Fibroblast of mammary gland (primary cell): ENCODE measurements at regions not wholly inside any gene's neighbourhood (a gene's known extent, or its start where the extent isn't known, plus 50 kb on each side); places are given as distances from the start of the nearest gene placed in this dataset.
"Not testable (repeated sequence)": the region's sequence is repeated elsewhere in the genome, so short reads cannot be mapped to it uniquely, and the experiment has no call there.

Experiments used
- DNase-seq: peaks from one replicate; pipeline ENCODE4 v3.0.0-alpha.2; 2010; ENCODE audit warnings: low read depth
- H3K4me3 ChIP-seq: 2 replicates; pipeline ENCODE4 v1.5.1; 2011; ENCODE audit warnings: low read depth, mild to moderate bottlenecking, low read length, moderate library complexity; ENCODE audit not compliant: control insufficient read depth

DNA sequence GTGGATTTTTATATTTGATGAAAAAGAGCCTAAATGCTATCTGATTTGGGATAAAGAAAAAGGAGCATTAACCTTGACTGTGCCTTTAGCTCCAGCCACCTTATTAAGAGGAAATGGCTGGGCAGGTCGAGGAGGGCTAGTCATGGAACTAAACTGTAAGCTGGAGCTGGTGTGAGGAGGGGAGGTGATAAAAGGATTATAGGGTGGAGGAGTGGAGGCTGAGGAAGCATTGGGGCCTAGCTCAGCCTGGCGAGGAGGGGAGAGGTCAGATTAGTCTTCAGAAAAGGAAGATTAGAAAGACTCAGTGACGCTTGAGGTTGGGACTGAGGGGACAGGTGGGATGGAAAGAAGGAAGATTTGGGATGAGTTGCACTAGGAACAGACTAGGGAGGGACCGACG is 222.7 kb downstream of the OTOP1 start:
- not testable (repeated sequence) for DNase-seq, H3K4me3 ChIP-seq

GRCh38 chr4:4004702-4005101 is 222.0 kb downstream of the OTOP1 start:
- DNase-seq, H3K4me3 ChIP-seq: not testable (repeated sequence)

GRCh38 chr4:4006356-4006755 is 220.4 kb downstream of the OTOP1 start:
- not testable (repeated sequence) for H3K4me3 ChIP-seq, DNase-seq

DNA sequence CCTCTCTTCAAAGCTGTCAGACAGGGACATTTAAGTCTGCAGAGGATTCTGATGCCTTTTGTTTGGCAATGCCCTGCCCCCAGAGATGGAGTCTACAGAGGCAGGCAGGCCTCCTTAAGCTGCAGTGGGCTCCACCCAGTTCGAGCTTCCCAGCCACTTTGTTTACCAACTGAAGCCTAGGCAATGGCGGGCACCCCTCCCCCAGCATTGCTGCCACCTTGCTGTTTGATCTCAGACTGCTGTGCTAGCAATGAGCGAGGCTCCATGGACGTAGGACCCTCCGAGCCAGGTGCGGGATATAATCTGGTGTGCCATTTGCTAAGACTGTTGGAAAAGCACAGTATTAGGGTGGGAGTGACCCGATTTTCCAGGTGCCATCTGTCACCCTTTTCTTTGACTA is 207.7 kb downstream of the OTOP1 start:
- not testable (repeated sequence) for DNase-seq, H3K4me3 ChIP-seq

DNA sequence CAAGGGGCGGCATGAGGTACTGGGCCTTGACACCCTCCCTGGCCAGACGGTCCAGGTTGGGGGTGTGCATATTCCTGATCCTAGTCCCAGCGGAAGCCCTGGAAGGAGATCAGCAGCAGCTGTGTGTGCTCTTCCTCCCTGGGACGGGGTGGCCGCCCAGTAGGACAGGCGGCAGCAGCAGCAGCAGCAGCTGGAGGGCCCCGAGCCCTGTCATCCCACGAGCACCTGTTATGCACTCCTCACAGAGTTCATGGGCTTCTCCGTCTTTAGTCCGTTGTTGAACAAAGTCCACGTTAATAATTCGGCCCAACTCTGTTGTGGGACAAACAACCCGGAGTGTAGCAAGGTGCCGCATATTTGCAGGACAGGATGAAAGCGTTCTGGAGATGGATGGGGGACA is 205.6 kb downstream of the OTOP1 start:
- not testable (repeated sequence) for H3K4me3 ChIP-seq, DNase-seq

DNA sequence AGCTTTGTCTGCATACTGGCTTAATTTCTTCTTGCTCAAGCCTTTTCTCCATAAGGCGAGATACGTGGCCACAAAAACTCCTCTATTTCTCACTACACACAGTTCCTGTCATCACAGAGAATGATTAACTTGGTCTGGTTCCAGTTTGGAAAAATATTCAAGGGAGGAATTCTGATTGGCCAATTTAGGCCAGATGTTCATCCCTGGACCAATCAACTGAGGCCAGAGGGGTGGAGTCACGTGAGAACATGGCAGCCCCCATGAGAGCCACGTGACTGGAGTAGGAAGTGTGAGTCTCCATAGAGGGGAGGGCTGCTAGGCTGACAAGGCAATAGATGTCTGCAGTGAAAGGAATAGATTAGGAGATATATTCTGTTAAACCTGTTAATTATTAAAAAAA is 200.0 kb downstream of the OTOP1 start:
- peak; percentile 10 for DNase-seq
- not testable (repeated sequence) for H3K4me3 ChIP-seq

GRCh38 chr4:4028752-4029151 is 198.0 kb downstream of the OTOP1 start:
- H3K4me3 ChIP-seq, DNase-seq: not testable (repeated sequence)

DNA sequence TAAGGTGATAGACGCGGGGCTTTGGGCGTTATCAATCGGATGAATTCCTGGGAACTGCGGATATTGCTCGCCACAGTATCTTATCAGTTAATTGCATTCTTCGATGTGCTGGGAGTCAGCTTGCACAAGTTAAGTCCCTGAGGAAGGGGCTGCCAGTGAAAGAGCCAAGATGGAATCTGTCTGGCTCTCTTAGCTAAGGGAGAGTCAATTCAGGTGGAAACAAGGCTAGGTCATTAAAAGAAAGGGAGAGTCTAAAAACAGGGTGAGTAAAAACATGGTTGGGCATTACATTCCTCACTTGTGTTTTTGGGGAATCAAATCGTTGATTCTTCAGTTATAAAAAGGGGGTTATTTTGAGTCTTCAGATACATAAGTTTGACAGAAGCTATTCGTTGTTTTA is 196.2 kb downstream of the OTOP1 start:
- H3K4me3 ChIP-seq, DNase-seq: not testable (repeated sequence)

DNA sequence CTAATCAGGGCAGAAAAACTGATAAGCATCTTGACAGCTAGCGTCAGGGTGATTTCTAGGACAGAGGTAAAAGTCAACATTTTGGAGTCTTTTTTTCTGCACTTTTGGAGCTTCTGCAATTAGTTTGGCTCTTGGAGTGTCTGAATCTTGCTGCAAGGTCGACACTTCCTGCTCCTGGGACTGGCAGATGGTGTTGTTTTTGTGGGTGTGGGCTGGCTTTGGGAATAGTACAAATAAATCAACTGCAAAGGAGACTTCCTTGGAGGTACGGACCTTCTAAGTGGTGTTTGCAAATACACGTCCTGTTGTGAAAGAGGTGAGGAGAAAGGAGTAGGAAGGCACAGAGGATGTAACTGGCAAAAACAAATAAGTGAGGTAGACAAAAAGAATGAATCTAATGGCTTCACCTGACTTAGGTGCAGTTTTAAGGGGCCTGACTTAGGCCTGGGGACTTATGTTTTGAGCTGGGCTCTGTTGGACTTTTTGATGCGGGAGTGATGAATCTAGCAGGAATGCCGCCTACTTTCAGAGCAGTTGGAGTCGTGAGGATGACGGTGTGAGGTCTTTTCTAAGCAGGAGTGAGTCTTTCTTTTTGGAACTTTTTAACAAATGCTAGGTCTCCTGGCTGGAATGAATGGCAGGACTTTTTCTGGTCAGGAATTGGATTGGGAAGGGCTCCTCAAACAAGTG is 195.1 kb downstream of the OTOP1 start:
- not testable (repeated sequence) for DNase-seq, H3K4me3 ChIP-seq

DNA sequence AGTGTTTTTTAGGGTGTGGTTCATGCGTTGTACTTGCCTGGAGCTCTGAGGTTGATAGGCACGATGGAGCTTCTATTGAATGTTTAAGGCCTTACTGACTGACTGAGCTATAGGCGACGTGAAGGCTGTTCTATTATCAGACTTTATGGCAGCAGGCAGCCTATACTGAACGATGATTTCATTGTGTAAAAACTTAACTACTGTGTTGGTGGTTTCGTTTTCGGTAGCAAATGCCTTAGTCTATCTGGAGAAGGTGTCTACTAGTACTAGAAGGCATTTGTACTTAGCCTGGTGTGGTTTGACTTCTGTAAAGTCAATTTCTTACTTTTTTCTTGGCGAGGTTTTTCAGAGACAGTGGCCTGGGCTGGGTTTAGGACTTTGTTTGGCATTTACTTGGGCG is 194.4 kb downstream of the OTOP1 start:
- not testable (repeated sequence) for DNase-seq, H3K4me3 ChIP-seq

DNA sequence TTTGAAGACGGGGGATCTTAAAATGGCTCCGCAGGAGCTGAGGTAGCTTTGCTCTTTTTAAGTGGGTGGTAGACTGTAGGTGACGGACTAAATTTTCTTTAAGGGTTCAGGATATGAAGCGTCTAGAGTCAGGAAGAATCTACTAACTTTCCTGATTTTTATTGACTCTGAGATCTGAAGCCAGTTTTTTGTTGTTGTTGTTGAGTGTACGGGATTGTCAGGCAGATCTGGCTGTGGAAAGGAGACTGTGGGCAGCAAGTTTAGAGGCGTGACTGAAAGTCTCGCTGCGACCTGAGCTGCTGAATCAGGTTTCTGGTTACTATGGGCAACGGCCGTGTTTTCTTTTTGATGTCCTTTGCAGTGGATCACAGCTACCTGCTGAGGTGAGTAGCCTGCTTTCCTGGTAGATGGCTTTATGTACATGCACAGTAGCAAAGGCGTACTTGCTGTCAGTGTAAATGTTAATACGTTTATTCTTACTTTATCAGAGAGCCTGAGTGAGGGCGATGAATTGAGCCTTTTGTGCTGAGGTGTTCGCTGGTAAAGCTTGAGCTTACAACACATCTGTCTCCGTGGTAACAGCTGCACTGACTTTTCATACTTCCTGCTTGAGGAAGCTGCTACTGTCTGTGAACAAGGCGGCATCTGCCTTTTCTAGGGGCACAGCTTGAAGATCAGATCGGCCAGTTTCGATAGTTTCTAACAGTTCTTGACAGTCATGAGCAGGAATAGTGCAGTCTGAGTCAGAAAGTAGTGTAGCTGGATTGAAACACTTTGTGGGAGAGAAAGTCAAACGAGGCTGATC is 193.7 kb downstream of the OTOP1 start:
- not testable (repeated sequence) for H3K4me3 ChIP-seq

GRCh38 chr4:4037399-4038138 is 189.2 kb downstream of the OTOP1 start:
- DNase-seq, H3K4me3 ChIP-seq: not testable (repeated sequence)

More for the DNA sequence above, 193.7 kb downstream of the OTOP1 start:
- DNase-seq = not testable (repeated sequence)

GRCh38 chr4:4045823-4046222 is 180.9 kb downstream of the OTOP1 start:
- DNase-seq, H3K4me3 ChIP-seq: not testable (repeated sequence)

DNA sequence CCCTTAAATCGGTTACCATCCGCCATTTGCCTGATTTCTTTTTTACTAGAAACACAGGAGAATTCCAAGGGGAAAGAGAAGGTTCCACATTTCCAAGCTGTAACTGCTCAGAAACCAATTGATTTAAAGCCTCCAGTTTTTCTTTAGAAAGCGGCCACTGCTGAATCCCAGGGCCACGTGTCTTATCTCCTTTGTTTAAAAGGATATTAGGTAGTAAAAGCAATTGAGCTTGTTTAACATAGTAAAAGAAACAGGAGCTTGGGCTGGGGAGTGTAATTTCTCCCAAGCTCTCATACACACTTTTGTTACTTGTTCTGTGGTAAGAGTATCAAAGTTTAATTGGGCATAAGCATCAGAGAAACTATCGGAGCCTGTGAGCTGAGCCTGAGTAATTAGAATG is 180.0 kb downstream of the OTOP1 start:
- not testable (repeated sequence) for DNase-seq

DNA sequence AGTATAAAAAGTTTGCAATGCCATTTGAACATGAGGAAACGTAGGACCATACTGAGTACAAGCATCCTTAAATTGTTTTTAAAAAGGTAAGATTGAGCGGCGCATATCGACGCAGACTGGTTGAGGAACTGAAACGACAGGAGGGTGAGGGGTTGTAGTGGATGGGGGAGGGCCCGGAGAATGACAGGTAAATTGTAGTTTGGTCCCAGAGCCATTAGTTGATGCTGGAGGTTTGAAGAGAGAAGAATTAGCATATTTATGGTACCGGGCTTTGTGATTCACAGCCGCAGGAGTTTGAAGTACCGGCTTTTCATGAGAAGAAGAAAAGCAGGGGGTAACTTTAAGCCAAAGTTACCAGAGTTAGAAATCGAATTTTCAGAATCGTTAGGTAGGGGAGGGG is 179.5 kb downstream of the OTOP1 start:
- not testable (repeated sequence) for H3K4me3 ChIP-seq, DNase-seq

More for the DNA sequence above, 180.0 kb downstream of the OTOP1 start:
- not testable (repeated sequence) for H3K4me3 ChIP-seq

DNA sequence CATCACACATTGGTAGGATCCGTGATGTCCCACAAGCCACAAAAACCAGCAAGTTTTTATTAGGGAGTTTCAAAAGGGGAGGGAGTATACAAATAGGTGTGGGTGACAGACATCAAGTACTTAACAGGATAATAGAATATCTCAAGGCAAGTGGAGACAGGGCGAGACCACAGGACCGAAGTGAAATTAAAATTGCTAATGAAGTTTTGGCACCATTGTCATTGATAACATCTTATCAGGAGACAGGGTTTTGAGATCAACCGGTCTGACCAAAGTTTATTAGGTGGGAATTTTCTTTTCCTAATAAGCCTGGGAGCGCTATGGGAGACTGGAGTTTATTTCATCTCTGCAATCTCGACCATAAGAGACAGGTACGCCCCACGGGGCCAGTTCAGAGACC is 178.5 kb downstream of the OTOP1 start:
- H3K4me3 ChIP-seq, DNase-seq: not testable (repeated sequence)

- DNase-seq, H3K4me3 ChIP-seq: not testable (repeated sequence)
Observed at GRCh38 chr4:4050781-4051180, 175.9 kb downstream of the OTOP1 start.

- not testable (repeated sequence) for H3K4me3 ChIP-seq
- DNase-seq = peak; percentile 7
Observed at GRCh38 chr4:4052933-4053332, 173.8 kb downstream of the OTOP1 start.

DNA sequence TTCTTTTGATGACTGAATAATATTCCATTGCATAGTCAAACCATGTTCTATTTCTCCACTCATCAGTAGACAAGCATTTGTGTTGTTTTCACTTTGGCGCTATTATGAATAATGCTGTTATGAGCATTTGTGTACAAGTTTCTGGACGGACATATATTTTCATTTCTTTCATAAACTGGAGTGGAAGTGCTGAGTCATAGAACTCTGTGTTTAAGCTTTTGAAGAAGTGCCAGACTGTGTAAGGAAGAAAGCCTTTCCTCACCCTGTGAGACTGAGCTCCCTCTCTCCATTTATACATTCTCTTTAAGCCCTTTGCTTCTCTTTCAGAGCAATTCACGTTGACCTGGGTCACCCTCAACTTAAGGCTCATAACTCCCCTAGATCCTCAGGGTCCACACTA is 169.5 kb downstream of the OTOP1 start:
- DNase-seq = peak; percentile 1
- not testable (repeated sequence) for H3K4me3 ChIP-seq
